ENCODE measurements at regions not wholly inside any gene's neighbourhood (a gene's known extent, or its start where the extent isn't known, plus 50 kb on each side); places are given as distances from the start of the nearest gene placed in this dataset.

DNA sequence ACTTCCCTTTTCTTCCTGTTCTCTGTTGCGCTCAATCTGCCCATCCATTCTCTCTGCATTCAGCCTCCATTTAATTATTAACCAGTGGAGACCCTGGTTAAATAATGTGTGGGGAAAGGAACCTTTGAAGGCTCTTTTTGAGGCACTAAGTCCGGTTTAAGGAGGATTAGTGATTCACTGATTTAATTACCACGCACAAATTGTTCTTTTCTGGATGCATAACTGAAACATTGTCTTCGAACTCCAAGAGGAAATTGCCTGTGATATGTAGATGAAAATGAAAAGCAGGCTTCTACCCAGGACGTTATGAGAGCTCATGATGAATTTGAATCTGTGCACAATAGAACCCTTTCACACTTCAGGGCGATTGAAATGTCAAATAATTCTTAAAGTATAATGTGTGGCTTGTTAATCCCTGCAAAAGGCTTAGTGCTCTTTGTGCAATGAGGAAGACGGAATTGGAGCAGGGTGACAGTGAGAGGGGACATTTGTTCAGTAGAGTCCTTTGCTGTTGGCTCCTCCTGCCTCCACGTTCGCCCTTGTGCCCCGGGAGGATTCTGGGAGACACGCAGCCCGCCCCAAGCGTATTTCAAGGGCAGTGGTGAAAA, 51.1 kb upstream of the ZNF236 start:
- in situ Hi-C loops (cut with HindIII; ENCODE audit: low sequenced_read_pairs), result no loop called here

DNA sequence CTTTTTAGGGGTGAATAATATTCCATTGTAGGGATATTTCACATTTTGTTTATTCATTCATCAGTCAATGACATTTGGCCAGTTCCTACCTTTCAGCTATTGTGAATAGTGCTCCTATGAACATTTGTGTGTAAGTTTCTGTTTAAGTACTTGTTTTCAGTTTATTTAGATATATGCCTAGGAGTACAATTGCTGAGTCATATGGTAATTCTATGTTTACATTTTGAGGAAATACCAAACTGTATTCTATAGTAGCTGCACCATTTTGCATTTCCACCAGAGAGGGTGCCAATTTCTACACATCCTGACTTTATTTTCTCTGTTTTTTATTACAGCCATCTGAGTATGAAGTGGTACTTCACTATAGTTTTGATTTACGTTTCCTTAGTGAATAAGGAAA, 54.4 kb upstream of the ZNF236 start:
- in situ Hi-C loops (cut with HindIII; ENCODE audit: low sequenced_read_pairs), result no loop called here

DNA sequence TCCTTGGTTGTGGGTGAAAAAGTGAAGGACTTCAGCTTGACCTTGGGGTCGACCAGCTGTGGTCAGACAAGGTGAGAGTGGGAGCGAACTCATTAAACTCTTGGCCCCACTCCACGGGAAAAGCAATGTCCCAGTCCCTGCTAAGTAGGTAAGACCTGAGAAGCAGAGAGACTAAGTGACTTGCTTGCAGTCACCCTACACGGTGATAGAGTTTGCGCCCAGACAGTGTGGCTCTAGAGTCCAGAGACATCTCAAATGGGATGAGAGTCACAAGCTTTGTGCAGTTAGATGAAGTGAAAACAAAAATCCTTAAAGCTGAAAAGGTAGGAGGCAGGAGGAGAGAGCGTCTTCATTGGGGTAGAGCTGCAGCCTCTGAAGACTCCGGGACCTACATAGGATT, 55.9 kb upstream of the ZNF236 start:
- in situ Hi-C loops (cut with HindIII; ENCODE audit: low sequenced_read_pairs), result no loop called here

DNA sequence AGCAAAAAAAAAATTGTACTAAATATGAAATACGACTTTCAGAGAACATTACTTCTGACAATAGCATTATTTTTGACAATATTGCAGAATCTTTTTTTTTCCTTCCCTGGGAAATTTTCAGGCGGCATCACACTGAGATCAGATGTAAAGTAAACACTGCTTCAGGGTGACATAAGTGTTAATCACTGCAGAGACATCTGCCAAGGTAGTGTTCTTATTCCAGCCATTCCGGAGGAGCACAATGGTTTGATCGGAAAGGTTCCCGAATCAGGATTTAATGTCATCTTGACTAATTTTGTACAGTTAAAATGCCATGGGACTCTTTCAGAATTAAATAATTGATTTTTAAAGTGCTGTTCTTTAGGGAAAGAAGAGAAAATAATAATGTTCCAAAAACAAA, 56.7 kb upstream of the ZNF236 start:
- in situ Hi-C loops (cut with HindIII; ENCODE audit: low sequenced_read_pairs), result no loop called here

DNA sequence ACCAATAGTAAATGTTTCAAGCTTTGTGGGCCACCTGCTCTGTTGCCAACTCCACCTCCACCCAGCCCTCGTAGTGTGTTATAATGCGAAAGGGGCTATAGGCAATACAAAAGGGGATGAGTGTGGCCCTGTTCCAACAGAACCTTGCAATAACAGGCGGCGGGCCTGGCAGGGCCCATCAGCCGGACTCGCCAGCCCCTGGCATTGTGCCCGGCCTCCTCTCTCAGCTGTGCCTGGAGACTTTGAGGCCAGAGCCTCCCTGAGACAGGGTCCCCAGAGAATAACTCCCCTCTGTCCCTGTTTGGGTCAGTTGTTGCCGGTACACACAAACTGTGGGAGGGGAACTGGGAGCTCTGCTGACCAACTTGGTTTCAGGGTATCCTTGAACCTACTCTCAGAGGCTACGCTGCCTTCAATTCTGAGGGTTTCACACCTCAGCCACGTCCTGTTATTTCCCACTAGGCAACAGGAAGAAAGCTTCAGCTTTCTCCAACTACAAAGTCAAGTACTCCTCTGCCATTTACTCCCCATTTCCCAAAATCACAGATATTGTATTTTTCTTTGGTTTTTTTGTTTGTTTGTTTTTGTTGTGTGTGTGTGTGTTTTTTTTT, 58.0 kb upstream of the ZNF236 start:
- in situ Hi-C loops (cut with HindIII; ENCODE audit: low sequenced_read_pairs), result no loop called here

DNA sequence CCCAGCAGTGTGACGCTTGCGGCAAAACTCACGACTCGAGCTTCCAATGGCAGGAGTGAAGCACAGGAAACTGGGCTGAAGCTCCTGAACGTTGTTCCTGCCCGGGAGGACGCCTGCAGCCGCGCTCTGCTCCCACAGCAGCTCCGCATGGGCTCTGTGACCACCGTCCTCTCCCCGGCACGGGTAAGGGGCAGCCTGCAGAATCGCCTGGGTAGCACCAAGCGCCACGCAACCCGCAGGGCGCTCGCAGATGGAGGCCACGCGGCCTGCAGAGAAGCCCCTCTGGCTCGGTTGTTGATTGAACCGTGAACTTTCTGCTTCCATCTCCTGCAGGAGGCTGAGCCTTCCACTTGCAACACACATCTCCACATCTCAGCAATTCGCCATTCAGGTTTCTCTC, 63.3 kb upstream of the ZNF236 start:
- in situ Hi-C loops (cut with HindIII; ENCODE audit: low sequenced_read_pairs), result no loop called here

DNA sequence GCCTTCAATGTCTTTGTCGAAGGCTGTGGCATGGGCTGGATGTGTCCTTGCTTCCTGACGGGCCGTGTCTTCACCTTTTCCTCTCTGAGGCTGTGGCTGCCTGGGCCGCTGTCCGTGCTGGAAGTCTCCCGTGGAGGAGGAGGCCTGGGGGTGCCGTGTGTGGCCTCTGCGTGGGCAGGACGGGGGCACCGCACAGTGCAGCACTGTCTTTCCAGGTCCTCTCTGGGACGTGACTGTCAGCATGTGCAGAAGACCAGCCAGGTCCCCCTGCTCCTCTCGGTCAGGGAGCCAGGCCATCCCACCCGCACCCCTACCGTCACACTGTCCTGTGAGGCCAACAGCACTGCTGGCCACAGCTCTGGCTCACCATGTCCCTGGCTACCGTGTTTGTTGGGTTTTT, 64.4 kb upstream of the ZNF236 start:
- in situ Hi-C loops (cut with HindIII; ENCODE audit: low sequenced_read_pairs), result no loop called here

DNA sequence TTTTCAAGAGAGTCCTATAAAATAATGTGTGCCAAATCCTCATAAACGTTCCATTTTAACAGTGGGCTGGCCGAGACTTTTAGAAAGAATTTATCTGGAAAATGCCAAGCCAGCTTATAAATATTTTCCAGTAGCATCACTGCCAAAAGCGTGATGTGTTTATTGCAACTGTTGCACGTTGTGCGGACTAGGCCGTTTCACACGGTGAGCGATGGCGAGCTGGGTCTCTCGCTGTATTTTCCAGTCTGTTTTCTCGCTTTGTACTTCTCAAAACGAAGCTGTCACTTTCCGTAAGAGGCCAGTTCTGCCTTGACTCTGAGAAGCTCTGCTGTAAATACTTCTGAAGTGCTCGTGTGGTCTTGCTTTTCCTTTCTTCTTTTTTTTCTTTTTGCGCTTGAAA, 65.0 kb upstream of the ZNF236 start:
- in situ Hi-C loops (cut with HindIII; ENCODE audit: low sequenced_read_pairs), result no loop called here

DNA sequence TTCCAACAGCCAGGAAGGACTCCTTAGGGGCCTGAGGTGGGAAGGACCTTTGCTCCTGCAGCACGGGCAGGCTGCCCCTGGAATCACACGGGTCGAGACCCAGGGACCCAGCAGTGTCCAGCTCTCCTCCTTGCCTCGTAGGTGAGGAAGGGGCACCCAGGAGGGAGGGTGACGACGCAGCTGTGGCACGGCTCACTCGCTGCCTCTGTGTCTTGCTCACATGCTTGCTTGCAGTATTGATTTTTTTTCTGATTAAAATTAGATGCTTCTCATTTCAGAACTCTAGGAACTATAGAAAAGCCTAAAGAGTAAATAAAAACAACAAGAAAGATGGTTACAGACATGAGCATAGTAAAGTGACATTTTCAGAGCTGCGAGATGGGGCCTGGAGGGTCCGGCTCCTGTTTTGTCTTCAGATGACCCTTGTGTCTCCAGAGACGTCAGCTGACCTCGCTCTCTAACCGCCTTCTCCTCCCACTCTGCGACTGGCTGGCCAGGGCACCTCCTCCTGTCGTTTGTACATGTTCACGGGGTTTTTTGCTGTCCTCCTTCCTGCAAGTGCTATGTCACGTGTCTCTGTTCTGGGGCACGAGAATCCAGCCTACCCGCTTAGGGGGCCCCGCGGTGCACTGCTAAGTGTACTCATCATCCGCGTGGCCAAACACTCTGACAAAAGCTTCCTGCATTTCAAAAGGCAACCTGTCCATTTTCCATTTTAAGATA, 65.7 kb upstream of the ZNF236 start:
- in situ Hi-C loops (cut with HindIII; ENCODE audit: low sequenced_read_pairs), result no loop called here

DNA sequence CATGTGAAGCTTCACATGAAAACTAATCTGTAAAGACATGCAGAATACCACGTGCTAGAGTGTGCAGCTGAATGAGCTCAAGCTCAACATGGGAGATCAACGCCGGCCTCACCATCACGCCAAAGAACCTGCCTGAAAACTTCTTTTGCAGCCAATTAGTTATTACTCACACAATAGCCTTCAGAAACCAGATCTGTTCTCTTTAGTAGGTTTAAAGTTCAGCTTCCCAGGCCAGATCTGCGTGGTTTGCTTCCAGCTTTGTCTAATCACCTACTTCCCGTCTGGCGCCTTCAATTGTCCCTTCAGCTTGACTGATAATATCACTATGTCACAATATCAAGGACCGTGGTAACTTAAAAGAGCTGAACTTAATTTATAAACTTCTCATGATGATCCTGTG, 68.0 kb upstream of the ZNF236 start:
- in situ Hi-C loops (cut with HindIII; ENCODE audit: low sequenced_read_pairs), result no loop called here

DNA sequence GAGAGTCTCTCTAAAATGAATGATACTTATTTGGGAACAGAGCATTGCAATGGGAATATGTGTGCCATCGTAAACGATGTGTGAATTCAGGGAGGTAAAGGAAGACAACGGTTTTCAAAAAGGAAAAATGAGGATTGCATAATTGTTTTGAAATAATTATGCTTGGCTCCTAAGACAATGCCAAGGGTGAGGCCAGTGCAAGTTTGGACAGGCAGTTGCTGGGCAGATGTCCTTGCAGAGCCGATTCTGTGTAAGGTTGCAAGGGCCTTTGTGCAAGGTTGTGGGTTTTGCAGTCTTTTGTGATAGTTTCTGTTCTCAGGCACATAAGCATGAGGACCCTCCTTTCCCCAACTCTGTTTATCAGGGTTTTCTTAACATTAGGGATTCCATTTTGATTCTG, 70.0 kb upstream of the ZNF236 start:
- in situ Hi-C loops (cut with HindIII; ENCODE audit: low sequenced_read_pairs), result no loop called here

DNA sequence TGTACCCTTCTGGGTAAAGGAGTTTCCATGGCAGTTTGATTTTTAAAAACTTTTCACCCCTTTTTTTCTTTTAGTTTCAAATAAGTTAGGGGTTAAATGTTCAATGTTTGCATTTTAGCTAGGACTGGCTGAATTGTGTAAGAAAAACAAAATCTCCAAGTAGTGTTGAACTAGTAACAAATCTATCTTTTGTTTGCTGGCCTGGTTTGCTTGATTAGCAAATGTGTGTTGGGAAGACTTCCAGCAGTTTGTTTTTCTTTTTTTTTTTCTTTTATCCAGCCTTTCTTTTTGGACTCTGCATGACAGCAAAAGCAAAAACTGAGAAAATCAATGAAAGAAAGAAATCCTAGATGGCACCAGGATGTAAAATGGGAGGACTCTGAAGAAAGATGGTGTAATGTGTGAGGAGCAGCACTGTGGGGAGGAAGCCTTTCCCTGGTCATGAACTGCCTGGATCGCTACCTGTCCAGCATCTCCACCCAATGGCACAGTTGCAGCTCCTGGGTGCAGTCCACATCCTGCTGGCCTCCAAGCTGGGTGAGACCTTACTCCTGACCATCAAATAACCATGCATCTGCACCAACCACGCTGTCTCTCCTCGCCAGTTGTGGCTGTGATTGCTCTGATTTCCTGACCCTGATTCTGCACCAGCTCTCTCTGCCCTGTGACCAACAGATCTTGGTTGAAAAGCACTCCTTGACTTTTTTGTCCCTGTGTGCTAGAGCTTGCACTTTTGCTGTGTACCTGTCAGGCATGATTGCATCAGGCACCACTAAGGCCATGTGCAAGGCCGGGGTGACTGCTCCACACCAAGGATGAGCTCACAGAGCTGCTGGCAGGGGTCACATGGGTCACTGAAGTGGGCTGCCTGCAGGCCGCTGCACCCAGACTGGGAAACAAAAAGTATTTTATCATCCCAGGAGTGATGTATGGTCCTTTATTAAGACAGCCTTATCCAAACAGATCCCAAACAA, 71.2 kb upstream of the ZNF236 start:
- in situ Hi-C loops (cut with HindIII; ENCODE audit: low sequenced_read_pairs), result no loop called here

DNA sequence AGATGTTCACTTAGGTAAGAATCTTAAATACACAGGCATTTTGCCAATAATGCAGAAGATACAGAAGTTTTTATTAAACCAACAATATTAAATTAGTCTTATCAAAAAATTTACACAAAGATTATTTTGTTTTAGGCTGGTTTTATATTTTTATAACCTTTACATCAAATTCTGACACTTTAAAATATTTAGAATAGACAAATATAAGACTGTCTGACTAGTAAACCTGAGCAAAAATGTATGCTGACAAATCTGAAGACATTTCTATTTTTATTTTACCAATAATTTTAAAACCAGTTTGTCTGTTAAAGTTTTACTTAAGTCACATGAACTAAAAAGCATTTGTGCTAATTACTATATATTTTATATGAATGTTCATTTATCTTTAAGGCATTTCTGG, 72.1 kb upstream of the ZNF236 start:
- in situ Hi-C loops (cut with HindIII; ENCODE audit: low sequenced_read_pairs), result no loop called here

DNA sequence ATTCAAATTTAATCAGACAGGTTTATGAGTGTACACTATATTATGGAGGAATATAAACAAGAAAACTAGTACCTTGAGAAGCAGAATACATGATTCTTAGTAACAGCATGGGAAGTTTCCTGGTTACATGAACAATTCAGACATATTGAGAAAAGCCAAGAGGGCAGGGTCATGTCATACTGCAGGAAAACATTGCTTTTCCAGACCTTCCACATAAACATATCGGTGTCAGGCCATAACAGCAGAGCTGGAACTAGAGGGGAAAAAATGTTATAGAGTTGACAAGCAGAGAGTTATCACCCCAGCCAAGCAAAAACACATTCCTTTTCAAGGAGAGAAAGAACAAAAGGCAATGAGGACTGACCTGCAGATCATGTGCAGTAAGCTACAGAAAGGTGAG, 74.7 kb upstream of the ZNF236 start:
- in situ Hi-C loops (cut with HindIII; ENCODE audit: low sequenced_read_pairs), result no loop called here

DNA sequence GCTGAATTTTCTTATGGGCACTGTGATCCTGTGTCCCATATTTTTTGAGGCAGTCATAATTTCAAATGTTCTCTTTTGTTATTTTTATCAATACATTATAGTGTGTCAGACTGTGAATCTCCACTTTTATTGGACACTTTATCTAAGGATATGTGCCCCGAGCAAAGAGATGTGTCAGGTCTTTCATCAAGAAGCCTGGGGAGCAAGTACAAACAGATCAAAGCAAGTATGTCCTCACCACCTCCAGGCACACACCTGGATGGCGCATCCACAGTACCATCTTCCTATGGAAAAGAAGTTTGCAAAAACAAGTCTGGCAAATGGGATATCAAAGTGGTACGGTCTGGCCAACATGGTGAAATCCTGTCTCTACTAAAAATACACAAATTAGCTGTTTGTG, 81.0 kb upstream of the ZNF236 start:
- in situ Hi-C loops (cut with HindIII; ENCODE audit: low sequenced_read_pairs), result no loop called here

DNA sequence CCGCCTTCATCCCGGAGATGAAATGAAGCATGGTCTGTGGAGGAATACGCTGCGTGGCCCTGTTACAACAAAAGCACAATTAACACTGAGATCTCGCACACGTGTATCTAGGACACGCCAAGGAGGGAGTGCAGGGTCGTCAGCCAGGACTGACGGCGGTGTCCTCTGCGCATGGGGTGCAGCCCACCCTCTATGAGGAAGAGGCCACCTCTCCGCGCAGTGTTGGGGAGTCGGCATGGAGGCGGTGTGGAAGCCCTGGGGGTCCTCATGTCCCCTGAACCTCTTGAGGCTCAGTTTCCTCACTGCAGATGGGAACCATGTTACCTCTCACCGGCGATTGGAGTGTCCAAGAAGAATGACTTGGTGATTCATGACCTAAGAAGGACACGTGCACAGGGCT, 86.0 kb upstream of the ZNF236 start:
- in situ Hi-C loops (cut with HindIII; ENCODE audit: low sequenced_read_pairs), result no loop called here

DNA sequence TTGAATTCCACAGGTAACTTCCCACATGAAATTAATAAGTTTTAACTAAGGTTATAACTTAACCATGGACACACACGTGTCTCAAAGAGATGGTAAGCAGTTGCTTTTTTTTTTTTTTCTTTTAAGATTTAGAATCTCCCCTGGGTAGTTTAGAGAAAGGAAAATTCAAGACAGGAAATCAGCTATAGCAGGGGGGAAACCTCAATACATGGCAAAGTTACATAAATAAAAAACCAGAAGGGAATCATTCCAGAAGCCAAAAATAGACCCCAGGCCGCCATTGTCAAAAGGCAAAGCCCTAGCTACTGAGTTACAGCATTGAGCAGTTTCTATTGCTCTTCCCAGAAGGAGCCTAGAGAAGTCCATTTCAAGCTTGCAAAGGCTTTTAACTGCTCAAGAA, 91.5 kb upstream of the ZNF236 start:
- in situ Hi-C loops (cut with HindIII; ENCODE audit: low sequenced_read_pairs), result no loop called here

DNA sequence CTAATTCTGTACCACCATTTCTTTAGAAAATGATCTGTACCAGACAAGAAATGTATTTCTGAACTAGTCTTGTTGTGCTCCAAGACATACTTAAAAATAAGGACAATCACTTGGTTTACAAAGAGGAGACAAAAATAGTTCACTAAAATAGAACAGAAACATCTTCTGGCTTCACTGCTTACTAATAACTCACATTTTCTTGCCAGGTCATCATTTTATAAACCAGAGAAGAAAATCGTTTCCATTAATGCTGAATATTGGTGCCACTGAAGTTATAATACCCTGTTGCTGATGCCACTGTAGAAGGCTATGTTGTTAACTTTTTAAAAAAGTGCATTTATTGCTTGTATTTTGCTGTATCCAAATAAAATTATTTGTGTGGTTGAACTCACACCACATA, 94.8 kb upstream of the ZNF236 start:
- in situ Hi-C loops (cut with HindIII; ENCODE audit: low sequenced_read_pairs), result no loop called here

DNA sequence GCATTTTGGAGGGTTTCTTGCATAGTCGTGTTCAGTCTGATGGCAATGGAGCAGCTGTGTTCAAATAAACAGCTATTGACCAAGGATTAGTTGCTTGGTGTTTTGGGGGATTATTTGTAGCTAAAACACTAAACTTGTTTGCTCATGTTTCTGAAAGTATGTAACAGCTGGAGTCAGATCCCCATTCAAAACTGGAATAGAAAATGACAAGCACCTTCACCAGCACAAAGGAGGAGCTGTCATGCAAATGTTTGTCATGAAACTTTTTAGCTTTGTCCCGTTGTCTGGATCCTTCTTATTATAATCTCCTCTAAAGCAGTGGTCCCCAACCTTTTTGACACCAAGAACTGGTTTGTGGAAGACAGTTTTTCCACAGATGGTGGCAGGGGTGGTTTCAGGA, 96.9 kb upstream of the ZNF236 start:
- in situ Hi-C loops (cut with HindIII; ENCODE audit: low sequenced_read_pairs), result no loop called here

DNA sequence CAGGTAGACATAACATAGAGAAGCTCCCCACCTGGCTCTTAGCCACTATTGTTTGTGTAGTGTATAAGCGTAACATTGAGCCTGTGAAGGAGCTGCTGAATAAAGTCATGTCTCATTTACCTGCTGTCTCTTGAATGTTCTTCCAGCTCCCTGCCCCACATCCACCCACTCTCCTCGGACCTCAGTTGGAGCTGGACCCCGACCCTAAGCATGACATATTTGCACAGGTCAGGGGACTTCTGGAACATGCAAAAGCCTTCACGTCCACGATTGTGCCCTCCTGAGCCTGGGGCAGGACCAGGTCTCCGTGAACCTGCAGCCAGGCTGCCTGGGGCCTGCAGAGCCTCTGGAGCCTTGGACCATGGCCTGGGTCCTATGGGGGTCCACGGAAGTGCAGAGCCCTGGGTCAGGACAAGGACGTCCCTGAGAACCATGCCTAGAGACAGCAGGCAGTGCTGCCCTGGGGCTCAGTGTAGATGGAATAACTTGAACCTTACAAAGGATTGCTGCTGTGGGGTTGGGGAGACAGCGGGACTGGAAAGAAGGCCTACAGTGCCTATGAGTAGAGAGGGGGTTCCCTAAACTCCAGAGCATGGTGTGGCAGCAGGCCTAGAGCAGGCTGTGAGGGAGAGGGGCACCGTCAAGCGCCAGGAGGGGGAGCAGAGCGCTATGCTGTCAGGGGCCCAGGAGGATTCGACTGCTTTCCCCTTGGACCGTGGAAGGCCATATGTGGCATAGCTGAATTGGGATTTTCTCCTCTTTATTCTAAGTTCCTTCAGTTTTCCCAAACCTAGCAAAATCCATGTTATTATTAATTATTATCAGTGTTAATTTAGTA, 99.9 kb upstream of the ZNF236 start:
- in situ Hi-C loops (cut with HindIII; ENCODE audit: low sequenced_read_pairs), result no loop called here

Measured in endothelial cell of hepatic sinusoid (primary cell).